IMR-90 (cell line): ENCODE measurements at regions not wholly inside any gene's neighbourhood (a gene's known extent, or its start where the extent isn't known, plus 50 kb on each side); places are given as distances from the start of the nearest gene placed in this dataset.

ENCODE experiments used
- ATAC-seq: fragments of 200-7000 bp; cut with Tn5 transposase; 2 replicates; pipeline ENCODE4 v1.9.1; 2020; ENCODE audit warnings: low read depth, mild to moderate bottlenecking, moderate library complexity
- BruUV-seq: library from RNA; stranded (reverse); fragments of 400-500 nt; replicated peaks from 2 replicates; lab custom pipeline; 2021; lab: Mats Ljungman, UMichigan
- CTCF ChIA-PET: fragments of 300-600 bp; formaldehyde crosslinking; extraction: SDS; loops from one replicate; lab custom pipeline; 2021; ENCODE audit warnings: antibody characterized with exemption; lab: Yijun Ruan, JAX
- POLR2A ChIA-PET: fragments of 300-600 bp; sonication (Branson Sonifier 250); formaldehyde crosslinking; loops from one replicate; lab custom pipeline; 2022; ENCODE audit warnings: antibody characterized with exemption; ENCODE audit not compliant: unreplicated experiment; lab: Charles Lee
- DNase-seq: peaks from one replicate; pipeline ENCODE4 v3.0.0; 2013
- H2AFZ ChIP-seq: replicated peaks from 2 replicates; pipeline ENCODE3; 2013; ENCODE audit warnings: low read length, mild to moderate bottlenecking; ENCODE audit not compliant: poor library complexity
- H2AK5ac ChIP-seq: 2 replicates; pipeline ENCODE4 v1.6.1; 2013; ENCODE audit warnings: low read depth, low read length, inconsistent platforms
- H2AK9ac ChIP-seq: replicated peaks from 2 replicates; pipeline ENCODE3; 2013; ENCODE audit warnings: mild to moderate bottlenecking, low read depth, low read length, moderate library complexity; ENCODE audit not compliant: poor library complexity
- H2BK120ac ChIP-seq: 2 replicates; pipeline ENCODE4 v1.6.1; 2013; ENCODE audit warnings: low read depth, low read length, inconsistent platforms
- H2BK15ac ChIP-seq: 3 replicates; pipeline ENCODE4 v1.6.1; 2013; ENCODE audit warnings: low read depth, low read length, inconsistent platforms
- H2BK20ac ChIP-seq: 2 replicates; pipeline ENCODE4 v1.6.1; 2013; ENCODE audit warnings: low read depth, mild to moderate bottlenecking, inconsistent platforms, low read length, moderate library complexity
- H2BK5ac ChIP-seq: 2 replicates; pipeline ENCODE4 v1.6.1; 2013; ENCODE audit warnings: mild to moderate bottlenecking, low read depth, low read length, inconsistent platforms; ENCODE audit not compliant: poor library complexity, severe bottlenecking
- H3K14ac ChIP-seq: replicated peaks from 2 replicates; pipeline ENCODE4 v1.6.1; 2013; ENCODE audit warnings: low read depth, low read length, inconsistent platforms
- H3K18ac ChIP-seq: 2 replicates; pipeline ENCODE4 v1.6.1; 2013; ENCODE audit warnings: low read depth, low read length, control low read depth
- H3K23ac ChIP-seq: 2 replicates; pipeline ENCODE4 v1.6.1; 2013; ENCODE audit warnings: low read depth, low read length, inconsistent platforms
- H3K27ac ChIP-seq: 2 replicates; pipeline ENCODE4 v1.5.1; 2013; ENCODE audit warnings: mild to moderate bottlenecking, control low read depth, low read length; ENCODE audit not compliant: insufficient read depth
- H3K27me3 ChIP-seq: 2 replicates; pipeline ENCODE4 v1.6.1; 2013; ENCODE audit warnings: low read length; ENCODE audit not compliant: control insufficient read depth, insufficient read depth
- H3K36me3 ChIP-seq: 2 replicates; pipeline ENCODE4 v1.6.1; 2013; ENCODE audit warnings: low read length, mixed read lengths; ENCODE audit not compliant: control insufficient read depth, insufficient read depth
- H3K4ac ChIP-seq: 2 replicates; pipeline ENCODE4 v1.6.1; 2013; ENCODE audit warnings: low read depth, low read length, inconsistent platforms
- H3K4me1 ChIP-seq: 2 replicates; pipeline ENCODE4 v1.6.1; 2013; ENCODE audit warnings: low read length, mixed read lengths; ENCODE audit not compliant: control insufficient read depth, insufficient read depth
- H3K4me2 ChIP-seq: 2 replicates; pipeline ENCODE4 v1.6.1; 2013; ENCODE audit warnings: low read depth, mild to moderate bottlenecking, control low read depth, low read length, moderate library complexity
- H3K4me3 ChIP-seq: 2 replicates; pipeline ENCODE4 v1.5.1; 2013; ENCODE audit warnings: low read depth, mild to moderate bottlenecking, control low read depth, low read length, moderate library complexity; ENCODE audit not compliant: insufficient read depth
- H3K56ac ChIP-seq: 2 replicates; pipeline ENCODE4 v1.6.1; 2013; ENCODE audit warnings: low read length, inconsistent platforms; ENCODE audit not compliant: insufficient read depth; ENCODE audit errors: extremely low read depth
- H3K79me1 ChIP-seq, 2 experiments: 2 replicates each; pipeline ENCODE4 v1.6.1; 2013; ENCODE audit warnings: low read length in 2 of 2, inconsistent platforms in 1 of 2, low read depth in 1 of 2
- H3K9ac ChIP-seq: 2 replicates; pipeline ENCODE4 v1.6.1; 2013; ENCODE audit warnings: low read depth, low read length, control low read depth
- H3K9me1 ChIP-seq: 2 replicates; pipeline ENCODE4 v1.6.1; 2013; ENCODE audit warnings: low read length, inconsistent platforms; ENCODE audit not compliant: insufficient read depth
- H3K9me3 ChIP-seq: 2 replicates; pipeline ENCODE4 v1.6.1; 2013; ENCODE audit warnings: low read length; ENCODE audit not compliant: control insufficient read depth, insufficient read depth
- H4K20me1 ChIP-seq: 2 replicates; pipeline ENCODE4 v1.6.1; 2013; ENCODE audit warnings: low read length, inconsistent platforms; ENCODE audit not compliant: insufficient read depth
- H4K5ac ChIP-seq: 2 replicates; pipeline ENCODE4 v1.6.1; 2013; ENCODE audit warnings: mild to moderate bottlenecking, low read depth, low read length, control low read depth
- H4K8ac ChIP-seq, 2 experiments: 2 replicates each; pipeline ENCODE4 v1.6.1; 2013; ENCODE audit warnings: low read depth in 2 of 2, low read length in 2 of 2, control low read depth in 1 of 2, inconsistent platforms in 1 of 2
- H4K91ac ChIP-seq: 2 replicates; pipeline ENCODE4 v1.6.1; 2013; ENCODE audit warnings: low read depth, low read length, inconsistent platforms; ENCODE audit not compliant: insufficient read depth
- CEBPB ChIP-seq: IDR thresholded peaks from 2 replicates; pipeline ENCODE4 v1.6.1; 2012; ENCODE audit warnings: low read depth, low read length, improper control_type of control experiment
- CHD1 ChIP-seq: IDR thresholded peaks from 2 replicates; pipeline ENCODE4 v1.6.1; 2012; ENCODE audit warnings: low read depth, low read length, improper control_type of control experiment
- FOS ChIP-seq: fragments of 150-350 bp; IDR thresholded peaks from 2 replicates; pipeline ENCODE4 v1.6.1; 2016; ENCODE audit warnings: low read depth, low read length
- MXI1 ChIP-seq: IDR thresholded peaks from 2 replicates; pipeline ENCODE4 v1.6.1; 2012; ENCODE audit warnings: low read depth, mild to moderate bottlenecking, low read length, moderate library complexity, borderline replicate concordance
- RAD21 ChIP-seq: IDR thresholded peaks from 2 replicates; pipeline ENCODE4 v1.6.1; 2012; ENCODE audit warnings: low read length, improper control_type of control experiment
- RCOR1 ChIP-seq: IDR thresholded peaks from 2 replicates; pipeline ENCODE4 v1.6.1; 2012; ENCODE audit warnings: mild to moderate bottlenecking, low read length, improper control_type of control experiment; ENCODE audit not compliant: insufficient replicate concordance
- WGBS, 2 experiments: methylation state at CpG; one replicate each; pipeline versions ENCODE4 v1.1.5 to v1.1.7; 2013; ENCODE audit warnings: missing lambda C conversion rate in 2 of 2; ENCODE audit not compliant: insufficient read length in 1 of 2; ENCODE audit errors: extremely low coverage in 2 of 2; 5-methylcytosine and 5-hydroxymethylcytosine counted together
- dilution Hi-C: fragments of 300-500 bp; cut with HindIII; formaldehyde crosslinking; loops from one replicate; pipeline ENCODE4 v1.14.3; 2018; ENCODE audit warnings: low sequenced_read_pairs; ENCODE audit not compliant: unreplicated experiment
- in situ Hi-C: fragments of 300-500 bp; cut with MboI; formaldehyde crosslinking; loops from 3 replicates; pipeline ENCODE4 v1.14.3; 2019; ENCODE audit warnings: low sequenced_read_pairs, inconsistent platforms, mixed read lengths
- intact Hi-C: fragments of 100-400 bp; cut with micrococcal nuclease; formaldehyde crosslinking; loops from 2 replicates; pipeline ENCODE4 v1.10.0; 2022

DNA sequence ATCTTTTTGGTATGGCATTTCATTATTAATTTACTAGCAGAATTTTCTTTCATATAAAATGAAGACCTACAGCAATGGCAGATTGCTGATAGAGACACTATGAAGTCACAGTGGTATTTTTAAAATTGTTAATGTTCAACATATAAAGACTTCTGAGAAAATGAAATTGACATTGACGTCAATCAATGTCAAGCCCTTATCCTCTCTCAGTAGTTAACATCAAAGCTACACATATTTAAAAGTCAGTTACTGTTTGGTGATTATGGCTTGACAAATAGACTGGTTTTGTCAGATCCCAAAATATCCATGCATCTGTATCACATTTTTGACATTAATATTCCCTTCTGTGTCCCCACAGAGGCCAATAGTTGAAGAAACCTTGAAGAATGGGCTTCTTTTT, 1069.1 kb upstream of the SEL1L start:
- Histone ChIP-seq H2BK5ac (no peak overlapping the region), H2BK15ac (no peak overlapping the region), H2BK120ac (no peak overlapping the region), H2AFZ (no peak overlapping the region), H3K56ac (no peak overlapping the region), H4K20me1 (no peaks in the 10 kb centered on the region), H2AK9ac (no peak overlapping the region), H2BK20ac (no peak overlapping the region), H4K91ac (no peak overlapping the region), H3K18ac (no peak overlapping the region), H2AK5ac (no peak overlapping the region), H3K4me3 (no peak overlapping the region), H3K9ac (no peak overlapping the region), H3K27ac (no peak overlapping the region), H3K79me1 (no peaks in the 10 kb centered on the region), H3K4ac (no peak overlapping the region), H3K36me3 (no peaks in the 10 kb centered on the region), H4K8ac (no peak overlapping the region), H4K5ac (no peak overlapping the region), H3K4me1 (no peaks in the 10 kb centered on the region), H3K27me3 (no peaks in the 10 kb centered on the region), H3K4me2 (no peak overlapping the region), H3K9me1 (no peaks in the 10 kb centered on the region), H3K23ac (no peak overlapping the region), H3K9me3 (peaks cover 9% of the 10 kb centered on the region; the same call in 1 of the 2 replicates), H3K14ac (no peak overlapping the region)
- no peak for DNase-seq
- in situ Hi-C loops (no loop called here), dilution Hi-C loops (no loop called here), intact Hi-C loops (no loop called here)
- TF ChIP-seq CEBPB, result no peak
- no peak for TF ChIP-seq CHD1
- TF ChIP-seq FOS, result no peak
- no peak for TF ChIP-seq MXI1
- TF ChIP-seq RAD21, result no peak
- TF ChIP-seq RCOR1, result no peak
- no peak for ATAC-seq
- BruUV-seq, result no TSS peak
- WGBS, 2 experiments, result no CpG with 5 or more reads among the region's 1 CpG
- CTCF ChIA-PET, result no interaction called here
- POLR2A ChIA-PET, result no interaction called here
